ENCODE measurements at regions not wholly inside any gene's neighbourhood (a gene's known extent, or its start where the extent isn't known, plus 50 kb on each side); places are given as distances from the start of the nearest gene placed in this dataset.
"Not testable (repeated sequence)": the region's sequence is repeated elsewhere in the genome, so short reads cannot be mapped to it uniquely, and the experiment has no call there.

- no peak for DNase-seq
- intact Hi-C loops (cut with DNase I): no loop called here
Observed at GRCh38 chr10:28906934-28907333, 229.6 kb downstream of the BAMBI start.

DNA sequence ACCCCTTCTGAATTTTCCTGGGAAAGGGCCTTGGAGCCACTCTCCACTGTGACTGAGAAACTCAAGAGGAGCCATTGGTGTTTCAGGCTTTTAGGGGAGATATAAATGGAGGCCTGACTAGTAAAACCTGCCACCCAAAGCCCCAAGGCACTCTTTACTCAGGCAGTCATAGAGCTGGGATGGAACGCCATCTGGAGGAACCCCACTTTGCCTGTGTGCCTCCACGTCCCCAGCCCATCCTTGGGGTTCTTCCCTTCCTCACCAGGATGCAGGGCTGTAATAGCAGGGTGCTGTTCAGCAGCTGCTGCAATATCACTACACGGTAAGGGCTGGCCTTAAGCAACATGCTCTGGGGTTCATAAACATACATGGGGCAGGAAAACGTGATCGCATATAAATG lies 232.6 kb downstream of the BAMBI start:
- intact Hi-C loops (cut with DNase I): no loop called here
- no peak for DNase-seq

DNA sequence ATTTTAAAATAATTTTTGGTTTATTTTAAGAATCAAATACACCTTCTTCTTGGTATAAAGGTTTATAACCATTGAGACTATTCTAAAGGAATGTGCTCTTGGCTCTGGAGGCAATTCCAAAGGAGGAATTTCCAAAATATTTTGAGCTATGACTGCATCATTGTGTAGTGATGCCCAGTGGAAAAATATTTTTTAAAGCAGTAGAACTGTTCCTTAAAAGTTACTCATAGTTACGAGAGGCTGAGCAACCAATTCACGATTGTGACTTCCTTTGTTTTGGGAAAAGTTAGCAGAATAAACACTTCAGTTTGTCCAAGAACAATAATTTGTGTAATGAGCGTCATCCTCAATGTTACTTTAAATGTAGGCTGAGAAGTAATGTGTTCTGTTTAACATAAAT lies 233.6 kb downstream of the BAMBI start:
- no peak for DNase-seq
- intact Hi-C loops (cut with DNase I): no loop called here

DNA sequence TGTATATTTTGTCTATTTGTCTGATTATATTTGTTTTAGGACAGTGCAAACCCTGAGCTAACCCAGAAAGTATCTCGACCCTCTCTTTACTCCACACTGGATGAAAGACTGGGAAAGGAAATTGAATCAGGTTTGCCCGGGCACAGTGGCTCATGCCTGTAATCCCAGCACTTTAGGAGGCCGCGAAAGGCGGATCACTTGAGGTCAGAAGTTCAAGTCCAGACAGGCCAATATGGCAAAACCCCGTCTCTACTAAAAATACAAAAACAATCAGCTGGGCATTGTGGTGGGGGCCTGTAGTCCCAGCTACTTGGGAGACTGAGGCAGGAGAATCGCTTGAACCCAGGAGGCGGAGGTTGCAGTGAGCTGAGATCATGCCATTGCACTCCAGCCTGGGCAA lies 234.2 kb downstream of the BAMBI start:
- DNase-seq; intact Hi-C loops (cut with DNase I): not testable (repeated sequence)

- DNase-seq: no peak
- intact Hi-C loops (cut with DNase I): no loop called here
Observed at GRCh38 chr10:28912017-28912783, 234.9 kb downstream of the BAMBI start.

DNA sequence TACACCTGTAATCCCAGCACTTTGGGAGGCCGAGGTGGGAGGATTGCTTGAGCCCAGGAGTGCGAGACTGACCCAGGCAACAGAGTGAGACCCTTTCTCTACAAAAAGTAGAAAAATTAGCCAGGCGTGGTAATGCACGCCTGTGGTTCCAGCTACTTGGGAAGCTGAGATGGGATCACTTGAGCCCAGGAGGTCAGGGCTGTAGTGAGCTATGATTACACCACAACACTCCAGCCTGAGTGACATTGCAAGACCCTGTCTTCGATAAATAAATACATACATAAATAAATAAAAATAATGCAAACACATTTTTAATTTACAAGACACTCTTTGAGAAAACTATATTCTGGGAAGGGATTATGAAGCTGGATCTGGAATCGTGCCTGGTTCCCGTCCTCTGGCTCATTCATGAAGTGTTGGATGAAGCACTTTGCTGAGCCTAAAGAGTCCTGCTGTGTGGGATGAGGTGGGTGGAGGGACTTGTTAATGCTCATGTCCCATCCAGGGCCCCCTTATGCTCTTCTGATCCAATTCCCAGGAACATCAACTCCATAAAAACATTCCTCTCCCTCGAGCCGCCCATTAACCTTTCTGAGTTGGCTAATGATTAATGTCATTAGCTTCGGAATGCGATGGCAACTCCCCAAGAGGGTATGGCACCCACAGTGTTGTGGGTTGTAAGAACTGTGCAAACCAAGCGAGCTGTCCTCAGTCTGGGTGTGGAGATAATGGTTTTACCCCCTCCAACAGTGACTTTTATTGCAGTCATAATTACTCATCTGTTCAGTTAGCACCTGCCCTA lies 236.3 kb downstream of the BAMBI start:
- intact Hi-C loops (cut with DNase I): no loop called here
- no peak for DNase-seq

GRCh38 chr10:28914701-28915100 lies 237.4 kb downstream of the BAMBI start:
- intact Hi-C loops (cut with DNase I): no loop called here
- no peak for DNase-seq

- intact Hi-C loops (cut with DNase I): no loop called here
Observed at GRCh38 chr10:28915989-28916588, 238.8 kb downstream of the BAMBI start.

GRCh38 chr10:28920091-28920490 lies 242.8 kb downstream of the BAMBI start:
- intact Hi-C loops (cut with DNase I): no loop called here
- no peak for DNase-seq

More at GRCh38 chr10:28915989-28916588, 238.8 kb downstream of the BAMBI start:
- DNase-seq: no peak

GRCh38 chr10:28922127-28922526 lies 244.8 kb downstream of the BAMBI start:
- intact Hi-C loops (cut with DNase I): no loop called here
- DNase-seq: no peak

- intact Hi-C loops (cut with DNase I): no loop called here
Observed at GRCh38 chr10:28922861-28923260, 245.5 kb downstream of the BAMBI start.

DNA sequence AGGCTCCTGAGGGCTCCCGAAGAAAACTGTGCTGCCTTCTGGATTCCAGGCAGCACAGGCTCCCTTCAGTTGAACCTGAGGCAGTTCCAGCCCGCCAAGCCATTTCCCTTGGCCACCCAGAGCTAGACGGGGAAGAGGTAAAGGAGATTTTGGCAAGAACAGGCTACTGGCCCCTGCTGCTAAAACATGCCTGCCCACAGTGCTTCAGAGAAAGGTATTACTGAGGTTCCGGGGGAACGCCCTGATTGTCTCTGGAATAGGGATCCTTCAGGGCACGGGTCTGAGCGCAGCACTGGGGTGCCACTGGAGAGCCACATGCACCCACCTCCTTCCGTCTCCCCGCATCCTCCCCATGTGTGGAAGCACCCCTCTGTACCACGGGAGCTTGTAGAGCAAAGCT lies 247.4 kb downstream of the BAMBI start:
- intact Hi-C loops (cut with DNase I): no loop called here
- DNase-seq: no peak

More at GRCh38 chr10:28922861-28923260, 245.5 kb downstream of the BAMBI start:
- DNase-seq: no peak

GRCh38 chr10:28925121-28925663 lies 247.9 kb downstream of the BAMBI start:
- intact Hi-C loops (cut with DNase I): no loop called here
- DNase-seq: peak in 1 of 42 donors; percentile 5

- intact Hi-C loops (cut with DNase I): no loop called here
- no peak for DNase-seq
Observed at GRCh38 chr10:28926932-28927331, 249.6 kb downstream of the BAMBI start.

GRCh38 chr10:28928484-28928883 lies 251.2 kb downstream of the BAMBI start:
- DNase-seq: no peak
- intact Hi-C loops (cut with DNase I): no loop called here

DNA sequence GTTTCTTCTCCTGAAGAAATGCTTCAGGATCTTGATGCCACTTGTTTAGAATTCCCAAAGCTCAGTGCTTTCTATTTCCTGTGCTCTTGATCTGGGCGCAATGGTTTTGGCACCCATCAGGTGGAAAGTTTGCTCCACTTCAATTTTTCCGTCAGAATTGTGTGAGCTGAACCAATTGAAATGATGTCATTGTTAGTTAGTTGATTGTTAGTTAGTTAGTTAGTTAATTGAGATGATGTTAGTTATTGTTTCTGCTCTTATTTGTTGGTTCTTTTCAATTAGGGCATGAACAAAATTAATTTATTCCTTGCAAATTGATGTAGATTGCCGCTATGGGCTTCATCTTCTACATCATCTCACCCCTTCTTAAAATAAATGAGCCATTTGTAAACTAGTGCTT lies 252.6 kb downstream of the BAMBI start:
- intact Hi-C loops (cut with DNase I): no loop called here
- DNase-seq: no peak

GRCh38 chr10:28930514-28931495 lies 253.5 kb downstream of the BAMBI start:
- intact Hi-C loops (cut with DNase I): no loop called here
- peak in 8 of 42 donors; percentile 6 to 41 (median 22) for DNase-seq

DNA sequence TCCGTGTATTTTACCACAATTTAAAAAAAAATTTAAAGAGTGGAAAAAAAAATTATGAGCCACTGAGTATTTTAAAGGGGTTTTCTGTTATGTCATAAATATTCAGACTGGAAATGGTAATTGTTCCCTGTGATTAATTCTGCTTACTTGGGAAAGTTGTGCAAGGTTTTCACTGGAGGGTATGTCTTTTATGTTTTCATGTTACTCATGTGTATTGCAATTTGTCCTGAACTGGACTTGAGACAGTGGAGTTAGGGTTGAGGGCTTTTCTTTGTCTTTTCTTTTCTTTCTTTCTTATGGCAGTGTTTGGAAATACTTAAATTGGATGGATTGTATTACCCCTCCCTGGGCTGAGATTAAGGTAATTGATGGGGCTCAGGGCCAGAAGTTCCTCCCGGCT lies 257.7 kb downstream of the BAMBI start:
- DNase-seq: no peak
- intact Hi-C loops (cut with DNase I): no loop called here

DNA sequence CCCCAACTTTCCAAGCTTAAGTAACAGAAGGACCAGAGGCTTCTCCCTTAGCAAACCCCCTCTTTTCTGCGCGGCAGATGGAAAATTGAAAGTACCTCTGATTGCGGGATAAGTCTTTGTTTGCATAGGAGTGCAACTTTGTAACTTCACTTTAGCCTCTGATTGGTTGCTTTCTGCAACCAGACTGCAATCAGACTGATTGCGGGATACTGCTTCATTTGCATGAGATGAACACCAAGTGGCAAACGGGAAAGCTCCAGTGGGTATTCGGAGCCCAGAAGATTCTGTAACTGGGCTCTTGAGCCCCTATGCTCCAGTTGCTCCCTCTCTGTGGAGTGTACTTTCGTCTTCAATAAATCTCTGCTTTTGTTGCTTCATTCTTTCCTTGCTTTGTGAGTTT lies 260.6 kb downstream of the BAMBI start:
- DNase-seq: no peak
- intact Hi-C loops (cut with DNase I): no loop called here
